ENCODE measurements at regions not wholly inside any gene's neighbourhood (a gene's known extent, or its start where the extent isn't known, plus 50 kb on each side); places are given as distances from the start of the nearest gene placed in this dataset.
"Not testable (repeated sequence)": the region's sequence is repeated elsewhere in the genome, so short reads cannot be mapped to it uniquely, and the experiment has no call there.

GRCh38 chr7:57215423-57215822 is 83.2 kb upstream of the ZNF479 start:
- Histone ChIP-seq H3K4me3 (ENCODE audit: control insufficient read depth in 1 of 2, extremely low read depth in 1 of 2, low read length in 1 of 2) (no peak overlapping the region), H3K27ac (ENCODE audit: low read length) (no peak overlapping the region), H3K4me1 (ENCODE audit: control insufficient read depth in 1 of 2, extremely low read depth in 1 of 2, insufficient read depth in 2 of 2, low read length in 2 of 2) (no peaks in the 10 kb centered on the region), H3K27me3 (replicated peaks in 1 of 2; ENCODE audit: control insufficient read depth in 2 of 2, extremely low read depth in 1 of 2, insufficient read depth in 2 of 2, low read length in 1 of 2) (no peaks in the 10 kb centered on the region), H3K9me3 (no peaks in the 10 kb centered on the region), H3K36me3 (ENCODE audit: control insufficient read depth in 2 of 2, extremely low read depth in 1 of 2, insufficient read depth in 1 of 2, low read length in 1 of 2) (no peaks in the 10 kb centered on the region)
- ATAC-seq (replicated peaks in 1 of 4) (no peak), DNase-seq (no peak)
- H3K4me1 Mint-ChIP-seq: no peaks in the 10 kb centered on the region
- WGBS (ENCODE audit: insufficient coverage): 86% methylated on average over 8 of the region's 9 CpGs
- CTCF ChIA-PET: no interaction called here
- no peak overlapping the region for H3K4me3 Mint-ChIP-seq
- H3K9me3 Mint-ChIP-seq: peaks cover 49 to 60% (median 54%) of the 10 kb centered on the region in 3 donors
- no peak overlapping the region for H3K27ac Mint-ChIP-seq
- POLR2A ChIA-PET: no interaction called here
- no peaks in the 10 kb centered on the region for H3K27me3 Mint-ChIP-seq
- no peaks in the 10 kb centered on the region for H3K36me3 Mint-ChIP-seq

- Histone ChIP-seq H3K27me3 (replicated peaks in 1 of 2; ENCODE audit: control insufficient read depth in 2 of 2, extremely low read depth in 1 of 2, insufficient read depth in 2 of 2, low read length in 1 of 2) (no peaks in the 10 kb centered on the region), H3K9me3 (no peaks in the 10 kb centered on the region), H3K27ac (ENCODE audit: low read length) (no peak overlapping the region), H3K4me1 (ENCODE audit: control insufficient read depth in 1 of 2, extremely low read depth in 1 of 2, insufficient read depth in 2 of 2, low read length in 2 of 2) (no peaks in the 10 kb centered on the region), H3K4me3 (ENCODE audit: control insufficient read depth in 1 of 2, extremely low read depth in 1 of 2, low read length in 1 of 2) (no peak overlapping the region), H3K36me3 (ENCODE audit: control insufficient read depth in 2 of 2, extremely low read depth in 1 of 2, insufficient read depth in 1 of 2, low read length in 1 of 2) (no peaks in the 10 kb centered on the region)
- H3K9me3 Mint-ChIP-seq: peaks cover 58 to 69% (median 62%) of the 10 kb centered on the region in 3 donors
- H3K36me3 Mint-ChIP-seq: no peaks in the 10 kb centered on the region
- H3K4me3 Mint-ChIP-seq: no peak overlapping the region
- no peak overlapping the region for H3K27ac Mint-ChIP-seq
- no peak for ATAC-seq (replicated peaks in 1 of 4)
- POLR2A ChIA-PET: no interaction called here
- no peaks in the 10 kb centered on the region for H3K27me3 Mint-ChIP-seq
- WGBS (ENCODE audit: insufficient coverage): 71% methylated on average over 6 of the region's 6 CpGs
- CTCF ChIA-PET: no interaction called here
- no peaks in the 10 kb centered on the region for H3K4me1 Mint-ChIP-seq
- no peak for DNase-seq
Observed at GRCh38 chr7:57216340-57216739, 84.1 kb upstream of the ZNF479 start.

- Histone ChIP-seq H3K27ac (ENCODE audit: low read length) (no peak overlapping the region), H3K9me3 (no peaks in the 10 kb centered on the region), H3K36me3 (ENCODE audit: control insufficient read depth in 2 of 2, extremely low read depth in 1 of 2, insufficient read depth in 1 of 2, low read length in 1 of 2) (no peaks in the 10 kb centered on the region), H3K4me3 (ENCODE audit: control insufficient read depth in 1 of 2, extremely low read depth in 1 of 2, low read length in 1 of 2) (no peak overlapping the region), H3K4me1 (ENCODE audit: control insufficient read depth in 1 of 2, extremely low read depth in 1 of 2, insufficient read depth in 2 of 2, low read length in 2 of 2) (no peaks in the 10 kb centered on the region), H3K27me3 (replicated peaks in 1 of 2; ENCODE audit: control insufficient read depth in 2 of 2, extremely low read depth in 1 of 2, insufficient read depth in 2 of 2, low read length in 1 of 2) (no peaks in the 10 kb centered on the region)
- POLR2A ChIA-PET: no interaction called here
- DNase-seq (no peak), ATAC-seq (replicated peaks in 1 of 4) (no peak)
- peaks cover 64 to 79% (median 70%) of the 10 kb centered on the region in 3 donors for H3K9me3 Mint-ChIP-seq
- no peak overlapping the region for H3K4me3 Mint-ChIP-seq
- H3K27ac Mint-ChIP-seq: no peak overlapping the region
- no peaks in the 10 kb centered on the region for H3K27me3 Mint-ChIP-seq
- H3K36me3 Mint-ChIP-seq: no peaks in the 10 kb centered on the region
- WGBS (ENCODE audit: insufficient coverage): 84% methylated on average over 7 of the region's 7 CpGs
- CTCF ChIA-PET: no interaction called here
- H3K4me1 Mint-ChIP-seq: no peaks in the 10 kb centered on the region
Observed at GRCh38 chr7:57218196-57218716, 86.0 kb upstream of the ZNF479 start.

- no peak overlapping the region for H3K27ac Mint-ChIP-seq
- no peaks in the 10 kb centered on the region for H3K4me1 ChIP-seq (ENCODE audit: control insufficient read depth in 1 of 2, extremely low read depth in 1 of 2, insufficient read depth in 2 of 2, low read length in 2 of 2)
- no peak for DNase-seq
- ATAC-seq (replicated peaks in 1 of 4): no peak
- POLR2A ChIA-PET: no interaction called here
- H3K4me3 ChIP-seq (ENCODE audit: control insufficient read depth in 1 of 2, extremely low read depth in 1 of 2, low read length in 1 of 2): no peak overlapping the region
- H3K36me3 Mint-ChIP-seq: no peaks in the 10 kb centered on the region
- CTCF ChIA-PET: interaction anchor here in 1 of 2 donors (0.6 kb wide), 1 partner anchor 1048 kb away, joined by 3 read pairs; no protein-coding TSS in a partner anchor
- peaks cover 58 to 74% (median 64%) of the 10 kb centered on the region in 3 donors for H3K9me3 Mint-ChIP-seq
- no peaks in the 10 kb centered on the region for H3K4me1 Mint-ChIP-seq
- 81% methylated on average over 8 of the region's 8 CpGs for WGBS (ENCODE audit: insufficient coverage)
- no peak overlapping the region for H3K4me3 Mint-ChIP-seq
- no peak overlapping the region for H3K27ac ChIP-seq (ENCODE audit: low read length)
- H3K27me3 Mint-ChIP-seq: no peaks in the 10 kb centered on the region
- peaks cover 3% of the 10 kb centered on the region for H3K9me3 ChIP-seq
- no peaks in the 10 kb centered on the region for H3K36me3 ChIP-seq (ENCODE audit: control insufficient read depth in 2 of 2, extremely low read depth in 1 of 2, insufficient read depth in 1 of 2, low read length in 1 of 2)
- no peaks in the 10 kb centered on the region for H3K27me3 ChIP-seq (replicated peaks in 1 of 2; ENCODE audit: control insufficient read depth in 2 of 2, extremely low read depth in 1 of 2, insufficient read depth in 2 of 2, low read length in 1 of 2)
Observed at GRCh38 chr7:57220746-57221145, 88.5 kb upstream of the ZNF479 start.

- H3K36me3 ChIP-seq (ENCODE audit: control insufficient read depth in 2 of 2, extremely low read depth in 1 of 2, insufficient read depth in 1 of 2, low read length in 1 of 2): no peaks in the 10 kb centered on the region
- no peak overlapping the region for H3K27ac ChIP-seq (ENCODE audit: low read length)
- CTCF ChIA-PET: no interaction called here
- no peak for DNase-seq
- WGBS (ENCODE audit: insufficient coverage): no CpG with 5 or more reads among the region's 4 CpGs
- H3K36me3 Mint-ChIP-seq: no peaks in the 10 kb centered on the region
- peaks cover 5% of the 10 kb centered on the region for H3K9me3 ChIP-seq
- no peaks in the 10 kb centered on the region for H3K4me1 ChIP-seq (ENCODE audit: control insufficient read depth in 1 of 2, extremely low read depth in 1 of 2, insufficient read depth in 2 of 2, low read length in 2 of 2)
- POLR2A ChIA-PET: no interaction called here
- H3K27me3 Mint-ChIP-seq: no peaks in the 10 kb centered on the region
- H3K4me3 Mint-ChIP-seq: no peak overlapping the region
- no peak for ATAC-seq (replicated peaks in 1 of 4)
- no peak overlapping the region for H3K4me3 ChIP-seq (ENCODE audit: control insufficient read depth in 1 of 2, extremely low read depth in 1 of 2, low read length in 1 of 2)
- no peaks in the 10 kb centered on the region for H3K4me1 Mint-ChIP-seq
- no peak overlapping the region for H3K27ac Mint-ChIP-seq
- no peaks in the 10 kb centered on the region for H3K27me3 ChIP-seq (replicated peaks in 1 of 2; ENCODE audit: control insufficient read depth in 2 of 2, extremely low read depth in 1 of 2, insufficient read depth in 2 of 2, low read length in 1 of 2)
- H3K9me3 Mint-ChIP-seq: peaks cover 33 to 43% (median 35%) of the 10 kb centered on the region in 3 donors
Observed at GRCh38 chr7:57225666-57226065, 93.4 kb upstream of the ZNF479 start.

- H3K4me3 Mint-ChIP-seq; H3K36me3 Mint-ChIP-seq; H3K27me3 Mint-ChIP-seq; H3K4me1 ChIP-seq (ENCODE audit: control insufficient read depth in 1 of 2, extremely low read depth in 1 of 2, insufficient read depth in 2 of 2, low read length in 2 of 2); H3K27ac Mint-ChIP-seq; H3K27me3 ChIP-seq (replicated peaks in 1 of 2; ENCODE audit: control insufficient read depth in 2 of 2, extremely low read depth in 1 of 2, insufficient read depth in 2 of 2, low read length in 1 of 2); H3K4me1 Mint-ChIP-seq; H3K27ac ChIP-seq (ENCODE audit: low read length); POLR2A ChIA-PET; H3K36me3 ChIP-seq (ENCODE audit: control insufficient read depth in 2 of 2, extremely low read depth in 1 of 2, insufficient read depth in 1 of 2, low read length in 1 of 2); H3K9me3 ChIP-seq; DNase-seq; ATAC-seq (replicated peaks in 1 of 4); CTCF ChIA-PET; H3K4me3 ChIP-seq (ENCODE audit: control insufficient read depth in 1 of 2, extremely low read depth in 1 of 2, low read length in 1 of 2): not testable (repeated sequence)
- peaks cover 31 to 45% (median 41%) of the 10 kb centered on the region in 3 donors for H3K9me3 Mint-ChIP-seq
- WGBS (ENCODE audit: insufficient coverage): 88% methylated on average over 6 of the region's 6 CpGs
Observed at GRCh38 chr7:57241236-57241635, 109.0 kb upstream of the ZNF479 start.

GRCh38 chr7:57243551-57243950 is 111.3 kb upstream of the ZNF479 start:
- H3K9me3 Mint-ChIP-seq: peaks cover 30 to 47% (median 35%) of the 10 kb centered on the region in 3 donors
- H3K27ac ChIP-seq (ENCODE audit: low read length); H3K36me3 Mint-ChIP-seq; H3K27ac Mint-ChIP-seq; H3K4me1 Mint-ChIP-seq; DNase-seq; H3K27me3 ChIP-seq (replicated peaks in 1 of 2; ENCODE audit: control insufficient read depth in 2 of 2, extremely low read depth in 1 of 2, insufficient read depth in 2 of 2, low read length in 1 of 2); H3K4me3 ChIP-seq (ENCODE audit: control insufficient read depth in 1 of 2, extremely low read depth in 1 of 2, low read length in 1 of 2); H3K9me3 ChIP-seq; H3K4me3 Mint-ChIP-seq; H3K27me3 Mint-ChIP-seq; POLR2A ChIA-PET; H3K4me1 ChIP-seq (ENCODE audit: control insufficient read depth in 1 of 2, extremely low read depth in 1 of 2, insufficient read depth in 2 of 2, low read length in 2 of 2); H3K36me3 ChIP-seq (ENCODE audit: control insufficient read depth in 2 of 2, extremely low read depth in 1 of 2, insufficient read depth in 1 of 2, low read length in 1 of 2); ATAC-seq (replicated peaks in 1 of 4); CTCF ChIA-PET: not testable (repeated sequence)
- 91% methylated on average over 5 of the region's 8 CpGs for WGBS (ENCODE audit: insufficient coverage)

All from T-cell (primary cell).